Erythroblast (primary cell): ENCODE measurements at regions not wholly inside any gene's neighbourhood (a gene's known extent, or its start where the extent isn't known, plus 50 kb on each side); places are given as distances from the start of the nearest gene placed in this dataset.

Source experiments
- GATA1 ChIP-seq: IDR thresholded peaks from 2 replicates; pipeline ENCODE4 v1.6.1; 2011; ENCODE audit warnings: low read depth, mild to moderate bottlenecking, control low read depth, low read length, moderate library complexity
- POLR2A ChIP-seq: IDR thresholded peaks from 2 replicates; pipeline ENCODE4 v1.6.1; 2011; ENCODE audit warnings: mild to moderate bottlenecking, low read length

DNA sequence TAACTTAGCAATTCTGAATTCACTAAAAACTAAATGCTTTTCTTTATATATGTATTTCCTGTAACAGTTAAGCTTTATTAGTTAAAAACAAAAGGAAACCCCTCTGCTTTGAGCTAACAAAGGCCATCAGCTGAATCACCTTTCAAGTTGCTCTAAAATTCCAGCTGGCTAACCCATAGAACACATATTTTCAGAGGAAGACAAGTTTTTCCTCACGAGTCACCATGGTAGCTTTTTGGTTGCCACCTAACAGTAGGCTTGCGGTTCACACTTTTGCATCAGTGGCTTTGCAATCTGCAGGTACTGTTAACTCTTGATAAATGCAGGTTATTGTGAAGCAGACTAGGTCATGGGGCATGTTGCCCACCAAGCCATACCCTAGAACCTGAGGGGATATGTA, 57.6 kb upstream of the IRX5 start:
- TF ChIP-seq POLR2A (no peak), GATA1 (no peak)
